ENCODE measurements at regions not wholly inside any gene's neighbourhood (a gene's known extent, or its start where the extent isn't known, plus 50 kb on each side); places are given as distances from the start of the nearest gene placed in this dataset.

DNA sequence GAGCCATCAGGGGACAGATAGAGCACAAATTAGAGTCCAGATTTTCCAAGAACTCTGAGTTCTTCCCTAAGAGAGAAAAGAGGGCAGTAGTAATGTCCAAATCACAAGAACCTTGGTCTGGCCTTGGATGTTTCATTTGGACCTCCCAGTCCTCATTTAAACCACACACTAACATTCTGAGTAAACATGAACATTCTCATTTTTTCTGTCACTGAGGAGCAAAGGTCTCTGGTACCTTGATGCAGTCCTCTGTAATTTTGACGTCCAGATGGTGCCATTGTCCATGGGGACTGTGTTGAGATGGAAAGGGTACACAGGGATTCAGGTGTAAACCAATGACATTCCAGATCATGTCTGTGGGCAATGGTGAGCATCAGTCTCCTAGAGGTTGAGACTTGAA, 225.4 kb upstream of the PHYHIPL start:
- POLR2A ChIA-PET (ENCODE audit: low non-redundant PET): no interaction called here
- TF ChIP-seq, protein P1, sequence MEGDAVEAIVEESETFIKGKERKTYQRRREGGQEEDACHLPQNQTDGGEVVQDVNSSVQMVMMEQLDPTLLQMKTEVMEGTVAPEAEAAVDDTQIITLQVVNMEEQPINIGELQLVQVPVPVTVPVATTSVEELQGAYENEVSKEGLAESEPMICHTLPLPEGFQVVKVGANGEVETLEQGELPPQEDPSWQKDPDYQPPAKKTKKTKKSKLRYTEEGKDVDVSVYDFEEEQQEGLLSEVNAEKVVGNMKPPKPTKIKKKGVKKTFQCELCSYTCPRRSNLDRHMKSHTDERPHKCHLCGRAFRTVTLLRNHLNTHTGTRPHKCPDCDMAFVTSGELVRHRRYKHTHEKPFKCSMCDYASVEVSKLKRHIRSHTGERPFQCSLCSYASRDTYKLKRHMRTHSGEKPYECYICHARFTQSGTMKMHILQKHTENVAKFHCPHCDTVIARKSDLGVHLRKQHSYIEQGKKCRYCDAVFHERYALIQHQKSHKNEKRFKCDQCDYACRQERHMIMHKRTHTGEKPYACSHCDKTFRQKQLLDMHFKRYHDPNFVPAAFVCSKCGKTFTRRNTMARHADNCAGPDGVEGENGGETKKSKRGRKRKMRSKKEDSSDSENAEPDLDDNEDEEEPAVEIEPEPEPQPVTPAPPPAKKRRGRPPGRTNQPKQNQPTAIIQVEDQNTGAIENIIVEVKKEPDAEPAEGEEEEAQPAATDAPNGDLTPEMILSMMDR (conservative IDR thresholded peaks at IDR 0.05; ENCODE audit: low read depth): no peak
- CTCF ChIA-PET: interaction anchor here (0.7 kb wide), 1 partner anchor 77 kb away, joined by 5 read pairs; no protein-coding TSS in a partner anchor
- no peak for DNase-seq (ENCODE audit: low spot score)
- H3K27ac ChIP-seq: no peak overlapping the region

DNA sequence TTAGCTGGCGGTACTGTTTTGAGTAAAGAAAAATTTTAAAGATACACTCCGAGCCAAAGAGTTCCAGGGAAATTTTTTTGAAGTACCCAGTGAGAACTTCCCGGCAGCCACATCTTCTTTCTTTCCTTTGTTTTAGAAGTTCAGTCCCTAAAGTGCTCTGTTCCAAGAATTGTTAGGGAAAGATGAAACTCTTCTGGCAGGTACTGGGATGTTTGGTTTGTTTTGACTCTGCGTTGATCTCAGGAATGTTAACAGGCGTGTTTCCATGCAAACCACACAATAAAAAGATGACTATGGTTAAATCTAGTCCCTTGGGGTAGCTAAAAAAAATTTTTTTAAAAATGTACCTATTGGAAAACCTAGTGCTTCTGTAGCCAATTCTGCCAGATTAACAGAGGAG, 224.7 kb upstream of the PHYHIPL start:
- ChIA-PET POLR2A (ENCODE audit: low non-redundant PET) (no interaction called here), CTCF (interaction anchor here (0.7 to 1.1 kb wide), 7 partner anchors 10 to 671 kb away, joined by 3 to 5 read pairs (median 4); no protein-coding TSS in a partner anchor)
- TF ChIP-seq, protein P1 (conservative IDR thresholded peaks at IDR 0.05; ENCODE audit: low read depth): no peak
- no peak for DNase-seq (ENCODE audit: low spot score)
- no peak overlapping the region for H3K27ac ChIP-seq

DNA sequence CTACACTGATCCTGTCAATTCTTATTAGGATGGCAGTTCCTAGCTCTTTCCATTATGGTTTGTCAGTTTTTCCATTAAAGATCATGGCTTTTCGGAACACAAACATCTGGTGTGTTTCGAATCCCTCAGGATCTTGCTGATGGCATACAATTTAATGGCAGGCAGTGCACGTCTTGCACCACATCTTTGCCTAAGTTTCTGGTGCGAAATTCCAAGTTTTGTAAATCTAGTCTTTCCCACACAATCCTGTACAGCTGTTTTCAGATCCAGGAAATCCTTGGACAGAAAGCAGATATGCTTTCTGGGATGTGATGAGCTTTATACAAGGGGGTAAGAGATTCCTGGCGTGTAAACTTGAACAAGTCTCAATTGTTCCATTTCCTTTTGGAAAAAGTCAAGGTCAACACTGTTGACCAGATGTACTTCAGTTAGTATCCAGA, 224.3 kb upstream of the PHYHIPL start:
- ChIA-PET CTCF (interaction anchor here (0.6 to 1.1 kb wide), 12 partner anchors 10 to 969 kb away, joined by 3 to 5 read pairs (median 4); no protein-coding TSS in a partner anchor), POLR2A (ENCODE audit: low non-redundant PET) (no interaction called here)
- no peak for DNase-seq (ENCODE audit: low spot score)
- H3K27ac ChIP-seq: no peak overlapping the region
- TF ChIP-seq, protein P1 (conservative IDR thresholded peaks at IDR 0.05; ENCODE audit: low read depth): no peak

DNA sequence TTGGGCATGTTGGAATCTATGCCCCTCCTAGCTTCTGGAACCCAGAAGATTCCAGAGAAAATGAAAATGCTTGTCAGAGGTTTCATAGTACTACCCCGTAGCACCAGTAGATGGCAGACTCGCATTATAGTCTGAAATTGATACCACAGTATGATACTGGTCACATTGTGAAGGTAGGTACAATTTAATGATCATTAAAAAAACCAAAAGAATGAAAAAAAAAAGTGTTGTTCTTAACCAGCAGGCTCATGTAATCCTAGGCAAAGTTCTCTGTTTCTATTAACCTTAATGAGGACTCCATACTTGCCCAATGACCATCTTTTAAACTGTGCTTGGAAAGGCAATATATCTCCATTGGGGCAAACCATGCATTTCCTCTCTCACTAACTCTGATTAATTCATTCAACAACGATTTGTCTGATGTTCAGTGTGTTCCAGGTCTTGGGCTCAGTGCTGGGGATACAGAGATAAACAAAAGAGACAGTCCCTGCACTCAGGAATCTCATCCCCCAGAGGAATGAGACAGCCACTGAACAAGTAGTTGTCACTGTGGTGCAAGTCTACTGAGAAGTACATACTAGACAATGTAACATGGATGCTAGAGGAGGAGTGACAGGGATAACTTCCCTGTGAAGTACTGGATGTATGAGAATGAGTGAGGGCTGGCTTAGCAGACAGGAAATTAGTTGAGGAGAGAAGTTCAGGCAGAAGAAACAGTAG, 223.5 kb upstream of the PHYHIPL start:
- TF ChIP-seq, protein P1 (conservative IDR thresholded peaks at IDR 0.05; ENCODE audit: low read depth): peak; percentile 78
- ChIA-PET POLR2A (ENCODE audit: low non-redundant PET) (no interaction called here), CTCF (interaction anchor here (0.6 to 1.1 kb wide), 13 partner anchors 9 to 1429 kb away, joined by 3 to 7 read pairs (median 4); no protein-coding TSS in a partner anchor)
- H3K27ac ChIP-seq: no peak overlapping the region
- peak; percentile 41 for DNase-seq (ENCODE audit: low spot score)

DNA sequence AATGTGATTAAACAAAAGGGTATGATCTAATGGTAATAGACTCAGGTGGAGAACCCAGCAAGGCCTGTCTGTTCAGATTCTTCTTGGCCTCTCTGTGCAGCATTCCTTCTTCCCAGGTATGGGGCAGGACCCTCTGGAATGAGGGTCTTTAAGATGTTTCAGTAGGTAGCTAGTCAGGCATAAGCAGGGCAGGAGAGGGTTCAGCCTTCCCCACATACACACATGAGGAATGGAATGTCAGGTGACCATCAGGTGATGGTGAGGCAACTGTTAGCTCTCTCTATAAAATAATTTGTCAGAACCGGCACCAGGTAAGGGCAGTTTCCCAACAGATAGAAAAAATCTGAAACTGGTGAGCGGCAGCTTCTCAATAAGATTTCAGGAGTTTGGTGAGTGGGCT, 222.3 kb upstream of the PHYHIPL start:
- TF ChIP-seq, protein P1 (conservative IDR thresholded peaks at IDR 0.05; ENCODE audit: low read depth): no peak
- CTCF ChIA-PET: interaction anchor here (0.6 kb wide), 1 partner anchor 286 kb away, joined by 3 read pairs; no protein-coding TSS in a partner anchor
- DNase-seq (ENCODE audit: low spot score): no peak
- H3K27ac ChIP-seq: no peak overlapping the region
- POLR2A ChIA-PET (ENCODE audit: low non-redundant PET): no interaction called here

DNA sequence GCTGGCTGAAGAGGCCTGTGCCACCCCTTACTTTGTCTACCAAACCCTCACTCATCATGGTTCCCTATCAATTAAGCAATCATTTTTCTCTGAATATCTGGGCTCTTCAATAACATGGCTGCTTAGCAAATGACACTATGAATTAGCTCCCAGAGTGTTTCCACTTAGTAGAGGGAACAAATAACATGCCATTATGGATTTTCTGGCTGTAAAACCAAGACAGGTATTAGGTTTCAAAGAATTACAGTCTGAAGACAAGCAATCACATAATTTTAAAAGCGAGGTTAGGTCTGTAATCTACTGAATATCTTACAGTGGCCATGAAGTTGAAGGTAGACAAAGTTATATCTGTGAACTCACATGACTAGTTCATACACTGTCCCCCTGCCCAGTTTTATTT, 220.8 kb upstream of the PHYHIPL start:
- DNase-seq (ENCODE audit: low spot score): no peak
- ChIA-PET CTCF (interaction anchor here (0.8 kb wide), 1 partner anchor 226 kb away, joined by 3 read pairs; no protein-coding TSS in a partner anchor), POLR2A (ENCODE audit: low non-redundant PET) (no interaction called here)
- TF ChIP-seq, protein P1 (conservative IDR thresholded peaks at IDR 0.05; ENCODE audit: low read depth): no peak
- no peak overlapping the region for H3K27ac ChIP-seq

Data from RWPE1 (cell line).